Body of pancreas (tissue), 4 donors: ENCODE measurements at regions not wholly inside any gene's neighbourhood (a gene's known extent, or its start where the extent isn't known, plus 50 kb on each side); places are given as distances from the start of the nearest gene placed in this dataset.

Source experiments
- ATAC-seq: fragments of 150-250 bp; one replicate; pipeline ENCODE4 v1.9.1; 2016
- DNase-seq, 4 donors: peaks; one replicate each; pipeline ENCODE4 v3.0.0-alpha.2; 2019
- H3K27ac ChIP-seq, 4 donors: fragments of 200-600 bp; sonication (generic); 1 replicate in 3 of 4; 2 replicates in 1 of 4; pipeline versions ENCODE4 v1.5.1 to v1.6.1; 2016 to 2019; ENCODE audit warnings: mild to moderate bottlenecking in 1 of 4, mixed read lengths in 1 of 4, moderate library complexity in 1 of 4
- H3K27me3 ChIP-seq, 2 donors: fragments of 200-600 bp; sonication (generic); one replicate each; pipeline ENCODE4 v1.6.0; 2016; ENCODE audit warnings: mild to moderate bottlenecking in 1 of 2
- H3K36me3 ChIP-seq, 2 donors: fragments of 200-600 bp; sonication (generic); replicated peaks in 1 of 2; 2 replicates each; pipeline ENCODE4 v1.5.1; 2016; ENCODE audit warnings: low read depth in 2 of 2; ENCODE audit not compliant: insufficient read depth in 1 of 2
- H3K4me1 ChIP-seq: fragments of 200-600 bp; sonication (generic); one replicate; pipeline ENCODE4 v1.6.0; 2016
- H3K4me3 ChIP-seq, 2 donors: fragments of 200-600 bp; sonication (generic); 1 replicate in 1 of 2; 2 replicates in 1 of 2; pipeline ENCODE4 v1.5.1; 2016 to 2019
- H3K9me3 ChIP-seq, 3 donors: fragments of 200-600 bp; sonication (generic); 1 replicate in 2 of 3; 2 replicates in 1 of 3; pipeline ENCODE4 v1.5.1; 2016
- CTCF ChIP-seq, 7 experiments: fragments of 450-650 bp in 4 of 7; fragments of 200-600 bp in 3 of 7; sonication (generic) in 3 of 7; IDR thresholded peaks; one replicate each; pipeline ENCODE4 v1.5.1; 2016 to 2019; ENCODE audit warnings: antibody characterized with exemption in 7 of 7
- POLR2A ChIP-seq, 3 donors: fragments of 450-650 bp; IDR thresholded peaks; one replicate each; pipeline ENCODE4 v1.6.1; 2016; ENCODE audit warnings: antibody characterized with exemption in 3 of 3, mild to moderate bottlenecking in 2 of 3
- WGBS, 2 donors: methylation state at CpG; one replicate each; pipeline ENCODE4 v1.1.5; 2017; 5-methylcytosine and 5-hydroxymethylcytosine counted together
- intact Hi-C: fragments of 100-400 bp; cut with DNase I; formaldehyde crosslinking; loops from one replicate; pipeline ENCODE4 v1.15.1; 2023

DNA sequence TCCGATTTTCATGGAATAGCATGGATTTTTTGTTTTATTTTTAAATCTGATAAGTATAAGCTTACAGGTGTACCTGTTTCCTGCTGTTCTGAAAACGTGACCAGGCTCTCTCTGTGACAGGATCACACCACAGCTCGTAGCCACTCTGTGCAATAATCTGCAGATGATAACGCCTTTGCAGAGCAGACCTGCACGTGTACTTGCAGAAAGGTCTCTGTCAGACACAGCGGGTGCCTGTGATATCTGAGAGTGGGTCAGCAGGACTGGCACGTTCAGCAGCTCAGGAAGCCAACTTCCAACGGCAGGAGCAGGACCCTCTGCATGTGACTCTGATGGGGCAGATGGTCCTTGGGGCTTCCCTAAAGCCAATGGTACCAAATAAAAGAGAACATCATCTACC lies 68.6 kb upstream of the HDDC2 start:
- 32 to 48% methylated on average over 7 to 8 of the region's 8 CpGs for WGBS, 2 donors

GRCh38 chr6:125375013-125375412 lies 73.2 kb upstream of the HDDC2 start:
- whole genome bisulfite sequencing, 2 donors, result 87 to 88% methylated on average over 2 of the region's 2 CpGs
- TF ChIP-seq POLR2A (IDR thresholded peaks at IDR 0.05) (no peak), CTCF (IDR thresholded peaks at IDR 0.05) (no peak)
- no peak for ATAC-seq
- intact Hi-C loops, result no loop called here
- no peaks in the 10 kb centered on the region for H3K9me3 ChIP-seq
- no peak overlapping the region for H3K27ac ChIP-seq
- H3K4me1 ChIP-seq, result no peaks in the 10 kb centered on the region
- no peaks in the 10 kb centered on the region for H3K27me3 ChIP-seq
- no peak overlapping the region for H3K4me3 ChIP-seq
- no peaks in the 10 kb centered on the region for H3K36me3 ChIP-seq
- no peak for DNase-seq

More for the DNA sequence above, 68.6 kb upstream of the HDDC2 start:
- H3K27me3 ChIP-seq, result no peaks in the 10 kb centered on the region
- H3K9me3 ChIP-seq, result no peaks in the 10 kb centered on the region
- no peak for TF ChIP-seq POLR2A (IDR thresholded peaks at IDR 0.05)
- TF ChIP-seq CTCF (IDR thresholded peaks at IDR 0.05), result no peak
- H3K4me3 ChIP-seq, result no peak overlapping the region
- H3K36me3 ChIP-seq, result no peaks in the 10 kb centered on the region
- ATAC-seq (no peak), DNase-seq (no peak)
- H3K27ac ChIP-seq, result no peak overlapping the region
- no peaks in the 10 kb centered on the region for H3K4me1 ChIP-seq
- intact Hi-C loops, result no loop called here

DNA sequence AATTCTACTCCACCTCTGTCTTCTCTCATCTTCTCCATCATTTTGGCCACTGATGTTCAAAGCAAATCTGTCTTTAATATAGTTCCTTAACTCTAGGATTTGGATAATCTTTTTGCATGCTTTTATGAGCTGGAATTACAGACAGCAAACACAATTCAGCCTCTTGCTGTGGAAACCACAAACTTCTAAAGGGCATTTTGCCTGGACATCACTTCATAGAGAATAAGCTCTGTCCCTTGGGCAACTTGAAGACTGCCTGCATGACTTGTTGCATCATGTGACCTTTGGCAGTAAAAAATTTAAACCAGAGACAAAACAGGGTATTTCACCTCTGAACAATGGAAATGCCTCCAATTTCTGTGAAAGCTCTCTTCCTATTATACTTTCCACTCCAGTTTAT lies 74.1 kb upstream of the HDDC2 start:
- Histone ChIP-seq H3K27me3 (no peaks in the 10 kb centered on the region), H3K4me1 (no peaks in the 10 kb centered on the region), H3K27ac (no peak overlapping the region), H3K9me3 (no peaks in the 10 kb centered on the region), H3K4me3 (no peak overlapping the region), H3K36me3 (no peaks in the 10 kb centered on the region)
- ATAC-seq (no peak), DNase-seq (no peak)
- intact Hi-C loops, result no loop called here
- no peak for TF ChIP-seq POLR2A (IDR thresholded peaks at IDR 0.05)
- TF ChIP-seq CTCF (IDR thresholded peaks at IDR 0.05), result no peak

DNA sequence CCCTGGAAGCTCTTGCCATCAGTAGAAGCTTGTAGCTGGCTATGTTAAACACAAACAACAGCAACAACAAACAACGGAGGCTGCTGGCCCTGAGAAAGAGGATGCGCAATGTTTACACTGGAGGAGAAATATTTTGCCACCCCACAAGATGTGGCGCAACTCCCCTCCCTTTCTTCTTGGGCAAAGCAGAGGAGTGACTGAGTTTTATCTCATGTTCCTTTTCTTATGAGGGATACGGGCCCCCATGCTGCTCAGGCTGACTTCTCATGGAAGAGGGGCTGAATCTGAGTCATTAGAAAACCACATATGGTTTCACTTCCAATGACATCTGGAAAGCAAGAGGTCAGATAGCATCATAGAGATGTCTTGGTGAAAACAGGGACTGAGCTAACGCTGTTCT lies 75.9 kb upstream of the HDDC2 start:
- H3K27ac ChIP-seq, result no peak overlapping the region
- no peaks in the 10 kb centered on the region for H3K4me1 ChIP-seq
- intact Hi-C loops, result no loop called here
- WGBS, 2 donors, result 56 to 57% methylated on average over 5 of the region's 5 CpGs
- H3K27me3 ChIP-seq, result no peaks in the 10 kb centered on the region
- DNase-seq, result no peak
- no peaks in the 10 kb centered on the region for H3K9me3 ChIP-seq
- no peak for ATAC-seq
- H3K4me3 ChIP-seq, result no peak overlapping the region
- TF ChIP-seq CTCF (IDR thresholded peaks at IDR 0.05) (no peak), POLR2A (IDR thresholded peaks at IDR 0.05) (no peak)
- no peaks in the 10 kb centered on the region for H3K36me3 ChIP-seq

GRCh38 chr6:125379174-125379573 lies 77.4 kb upstream of the HDDC2 start:
- Histone ChIP-seq H3K4me1 (no peaks in the 10 kb centered on the region), H3K4me3 (no peak overlapping the region), H3K27ac (no peak overlapping the region), H3K36me3 (no peaks in the 10 kb centered on the region), H3K9me3 (no peaks in the 10 kb centered on the region), H3K27me3 (no peaks in the 10 kb centered on the region)
- intact Hi-C loops, result no loop called here
- DNase-seq (no peak), ATAC-seq (no peak)
- WGBS, 2 donors, result 66 to 71% methylated on average over 4 of the region's 4 CpGs
- TF ChIP-seq CTCF (IDR thresholded peaks at IDR 0.05) (no peak), POLR2A (IDR thresholded peaks at IDR 0.05) (no peak)
